ENCODE measurements at regions not wholly inside any gene's neighbourhood (a gene's known extent, or its start where the extent isn't known, plus 50 kb on each side); places are given as distances from the start of the nearest gene placed in this dataset.

GRCh38 chr2:2886922-2887321 is 490.7 kb downstream of the EIPR1 start:
- Histone ChIP-seq H3K79me2 (ENCODE audit: low read length) (no peaks in the 10 kb centered on the region), H3K4me2 (ENCODE audit: low read depth, low read length) (no peak overlapping the region), H3K4me1 (ENCODE audit: low read length) (no peaks in the 10 kb centered on the region), H4K20me1 (ENCODE audit: insufficient read depth, low read length) (no peaks in the 10 kb centered on the region), H3K9me2 (replicated peaks; ENCODE audit: insufficient read depth, low read length) (no peaks in the 10 kb centered on the region), H2AFZ (ENCODE audit: low read length) (no peak overlapping the region), H3K9me3 (replicated peaks; ENCODE audit: insufficient read depth, low read length) (no peaks in the 10 kb centered on the region), H3K36me3 (replicated peaks; ENCODE audit: insufficient read depth, low read length) (no peaks in the 10 kb centered on the region), H3F3A (ENCODE audit: insufficient read depth, low read length) (no peaks in the 10 kb centered on the region), H3K9ac (ENCODE audit: low read length) (no peak overlapping the region), H3K4me3 (ENCODE audit: low read length) (no peak overlapping the region), H3K27me3 (replicated peaks; ENCODE audit: insufficient read depth, low read length) (no peaks in the 10 kb centered on the region), H3K27ac (ENCODE audit: low read length) (no peak overlapping the region)
- no peak for DNase-seq
- TF ChIP-seq CTCF (IDR thresholded peaks at IDR 0.05; ENCODE audit: low read length), result no peak
- no peak for TF ChIP-seq EZH2phosphoT487 (IDR thresholded peaks at IDR 0.05; ENCODE audit: low read length)
- no peak for TF ChIP-seq EZH2 (optimal IDR thresholded peaks at IDR 0.05; ENCODE audit: low read depth, low read length)

GRCh38 chr2:2881499-2881898 is 496.1 kb downstream of the EIPR1 start:
- no peak for TF ChIP-seq EZH2 (optimal IDR thresholded peaks at IDR 0.05; ENCODE audit: low read depth, low read length)
- no peak for TF ChIP-seq CTCF (IDR thresholded peaks at IDR 0.05; ENCODE audit: low read length)
- TF ChIP-seq EZH2phosphoT487 (IDR thresholded peaks at IDR 0.05; ENCODE audit: low read length), result no peak
- no peaks in the 10 kb centered on the region for H3K27me3 ChIP-seq (replicated peaks; ENCODE audit: insufficient read depth, low read length)
- no peaks in the 10 kb centered on the region for H3F3A ChIP-seq (ENCODE audit: insufficient read depth, low read length)
- no peaks in the 10 kb centered on the region for H3K4me1 ChIP-seq (ENCODE audit: low read length)
- no peak overlapping the region for H3K9ac ChIP-seq (ENCODE audit: low read length)
- no peak overlapping the region for H3K27ac ChIP-seq (ENCODE audit: low read length)
- no peak for DNase-seq
- no peaks in the 10 kb centered on the region for H4K20me1 ChIP-seq (ENCODE audit: insufficient read depth, low read length)
- H3K9me3 ChIP-seq (replicated peaks; ENCODE audit: insufficient read depth, low read length), result no peaks in the 10 kb centered on the region
- no peak overlapping the region for H3K4me2 ChIP-seq (ENCODE audit: low read depth, low read length)
- no peak overlapping the region for H2AFZ ChIP-seq (ENCODE audit: low read length)
- H3K4me3 ChIP-seq (ENCODE audit: low read length), result no peak overlapping the region
- no peaks in the 10 kb centered on the region for H3K79me2 ChIP-seq (ENCODE audit: low read length)
- H3K36me3 ChIP-seq (replicated peaks; ENCODE audit: insufficient read depth, low read length), result no peaks in the 10 kb centered on the region
- no peaks in the 10 kb centered on the region for H3K9me2 ChIP-seq (replicated peaks; ENCODE audit: insufficient read depth, low read length)

- no peak for TF ChIP-seq EZH2phosphoT487 (IDR thresholded peaks at IDR 0.05; ENCODE audit: low read length)
- no peak for TF ChIP-seq CTCF (IDR thresholded peaks at IDR 0.05; ENCODE audit: low read length)
- TF ChIP-seq EZH2 (optimal IDR thresholded peaks at IDR 0.05; ENCODE audit: low read depth, low read length), result no peak
- no peaks in the 10 kb centered on the region for H3K79me2 ChIP-seq (ENCODE audit: low read length)
- no peaks in the 10 kb centered on the region for H3K27me3 ChIP-seq (replicated peaks; ENCODE audit: insufficient read depth, low read length)
- H3K9me3 ChIP-seq (replicated peaks; ENCODE audit: insufficient read depth, low read length), result no peaks in the 10 kb centered on the region
- no peak overlapping the region for H3K27ac ChIP-seq (ENCODE audit: low read length)
- no peak for DNase-seq
- H3K9me2 ChIP-seq (replicated peaks; ENCODE audit: insufficient read depth, low read length), result no peaks in the 10 kb centered on the region
- H3K4me1 ChIP-seq (ENCODE audit: low read length), result no peaks in the 10 kb centered on the region
- no peaks in the 10 kb centered on the region for H3F3A ChIP-seq (ENCODE audit: insufficient read depth, low read length)
- no peaks in the 10 kb centered on the region for H3K36me3 ChIP-seq (replicated peaks; ENCODE audit: insufficient read depth, low read length)
- H4K20me1 ChIP-seq (ENCODE audit: insufficient read depth, low read length), result no peaks in the 10 kb centered on the region
- H3K4me3 ChIP-seq (ENCODE audit: low read length), result no peak overlapping the region
- no peak overlapping the region for H3K4me2 ChIP-seq (ENCODE audit: low read depth, low read length)
- no peak overlapping the region for H2AFZ ChIP-seq (ENCODE audit: low read length)
- no peak overlapping the region for H3K9ac ChIP-seq (ENCODE audit: low read length)
These were observed 496.7 kb downstream of the EIPR1 start for GRCh38 chr2:2880938-2881337.

Measured in MM.1S (cell line).